Kidney tubule cell (primary cell): ENCODE measurements at regions not wholly inside any gene's neighbourhood (a gene's known extent, or its start where the extent isn't known, plus 50 kb on each side); places are given as distances from the start of the nearest gene placed in this dataset.
"Not testable (repeated sequence)": the region's sequence is repeated elsewhere in the genome, so short reads cannot be mapped to it uniquely, and the experiment has no call there.

Experiments
- DNase-seq: peaks from one replicate; pipeline ENCODE4 v3.0.0-alpha.2; 2018; ENCODE audit warnings: low spot score

GRCh38 chr9:108039012-108039411, 549.4 kb upstream of the KLF4 start:
- DNase-seq, result no peak

DNA sequence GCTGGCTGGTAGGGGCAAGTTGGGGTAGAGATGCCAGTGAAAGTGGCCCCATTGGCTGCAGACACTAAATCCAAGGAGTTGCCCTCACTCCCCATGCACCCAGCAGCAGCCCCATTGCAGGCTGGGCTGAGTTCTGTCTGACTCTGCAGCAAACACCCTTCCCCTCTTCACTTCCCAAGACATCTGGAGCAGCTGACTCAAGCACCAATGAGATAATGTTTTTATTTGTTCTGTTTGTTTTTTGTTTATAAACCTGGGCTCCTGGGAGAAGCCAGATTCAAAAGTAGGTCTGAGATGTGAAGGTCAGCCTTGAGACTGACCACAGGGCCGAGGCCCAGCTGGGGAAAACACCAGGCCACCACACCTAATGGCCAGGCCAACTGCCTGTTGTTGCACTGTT, 545.9 kb upstream of the KLF4 start:
- DNase-seq, result no peak

DNA sequence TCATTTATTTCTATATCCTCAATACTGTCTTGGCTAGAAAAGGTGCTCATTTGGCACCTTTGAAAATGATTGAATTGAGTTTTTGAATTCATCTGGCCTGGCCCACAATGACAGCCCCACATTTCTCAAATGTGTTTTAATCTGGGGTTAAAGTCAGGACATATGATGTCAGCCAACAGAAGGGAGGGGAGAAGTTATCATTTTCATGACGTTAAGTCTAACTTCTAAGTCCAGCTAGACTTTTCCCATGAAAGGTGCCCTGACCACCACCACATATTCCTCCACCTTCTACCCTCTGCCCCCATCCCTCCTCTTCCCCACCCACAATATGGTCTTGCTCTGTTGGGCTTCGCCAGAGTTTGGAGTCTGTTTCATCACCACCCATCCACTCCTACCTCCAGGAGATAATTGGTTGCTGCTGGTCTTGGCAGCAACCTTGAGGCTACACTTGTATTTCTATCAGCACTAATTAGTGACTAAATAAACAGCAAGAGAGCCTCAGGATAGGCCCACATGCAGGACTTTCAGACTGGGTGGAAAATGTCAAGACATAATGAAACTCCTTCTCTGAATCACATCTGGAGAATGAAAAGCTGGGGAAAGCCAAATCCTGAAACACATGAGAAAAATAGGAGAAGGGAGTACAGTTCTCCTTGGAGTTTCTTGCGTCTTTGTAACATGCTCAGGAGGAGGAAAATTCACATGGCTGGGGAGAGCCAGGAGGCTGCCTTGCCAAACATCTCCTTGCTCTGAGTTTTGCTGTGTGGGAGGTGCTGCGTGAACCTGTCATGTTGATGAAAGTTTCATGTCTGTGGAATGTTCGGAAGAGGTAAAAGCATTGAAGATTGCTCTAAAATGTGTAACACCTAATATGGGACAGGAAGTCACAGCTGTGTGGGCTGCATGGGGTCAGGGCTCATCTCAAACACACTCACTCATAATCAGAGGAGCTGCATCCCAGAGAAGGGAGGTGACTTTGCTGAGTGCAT, 544.7 kb upstream of the KLF4 start:
- peak; percentile 43 for DNase-seq

GRCh38 chr9:108032079-108032478, 542.5 kb upstream of the KLF4 start:
- not testable (repeated sequence) for DNase-seq

DNA sequence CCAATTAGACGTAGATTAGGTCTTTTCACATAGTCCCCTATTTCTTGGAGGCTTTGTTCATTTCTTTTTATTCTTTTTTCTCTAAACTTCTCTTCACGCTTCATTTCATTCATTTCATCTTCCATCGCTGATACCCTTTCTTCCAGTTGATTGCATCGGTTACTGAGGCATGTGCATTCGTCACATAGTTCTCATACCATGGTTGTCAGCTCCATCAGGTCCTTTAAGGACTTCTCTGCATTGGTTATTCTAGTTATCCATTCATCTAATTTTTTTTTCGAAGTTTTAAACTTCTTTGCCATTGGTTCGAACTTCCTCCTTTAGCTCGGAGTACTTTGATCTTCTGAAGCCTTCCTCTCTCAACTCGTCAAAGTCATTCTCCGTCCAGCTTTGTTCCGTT, 541.7 kb upstream of the KLF4 start:
- DNase-seq, result peak; percentile 51

DNA sequence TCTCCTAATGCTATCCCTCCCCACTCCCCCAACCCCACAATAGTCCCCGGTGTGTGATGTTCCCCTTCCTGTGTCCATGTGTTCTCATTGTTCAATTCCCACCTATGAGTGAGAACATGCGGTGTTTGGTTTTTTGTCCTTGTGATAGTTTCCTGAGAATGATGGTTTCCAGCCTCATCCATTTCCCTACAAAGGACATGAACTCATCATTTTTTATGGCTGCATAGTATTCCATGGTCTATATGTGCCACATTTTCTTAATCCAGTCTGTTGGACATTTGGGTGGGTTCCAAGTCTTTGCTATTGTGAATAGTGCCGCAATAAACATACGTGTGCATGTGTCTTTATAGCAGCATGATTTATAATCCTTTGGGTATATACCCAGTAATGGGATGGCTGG, 537.1 kb upstream of the KLF4 start:
- DNase-seq, result not testable (repeated sequence)

- no peak for DNase-seq
These were observed 535.0 kb upstream of the KLF4 start for GRCh38 chr9:108024604-108025003.

- DNase-seq, result peak; percentile 81
These were observed 532.8 kb upstream of the KLF4 start for GRCh38 chr9:108022246-108022935.

GRCh38 chr9:108021096-108021710, 531.6 kb upstream of the KLF4 start:
- peak; percentile 31 for DNase-seq

DNA sequence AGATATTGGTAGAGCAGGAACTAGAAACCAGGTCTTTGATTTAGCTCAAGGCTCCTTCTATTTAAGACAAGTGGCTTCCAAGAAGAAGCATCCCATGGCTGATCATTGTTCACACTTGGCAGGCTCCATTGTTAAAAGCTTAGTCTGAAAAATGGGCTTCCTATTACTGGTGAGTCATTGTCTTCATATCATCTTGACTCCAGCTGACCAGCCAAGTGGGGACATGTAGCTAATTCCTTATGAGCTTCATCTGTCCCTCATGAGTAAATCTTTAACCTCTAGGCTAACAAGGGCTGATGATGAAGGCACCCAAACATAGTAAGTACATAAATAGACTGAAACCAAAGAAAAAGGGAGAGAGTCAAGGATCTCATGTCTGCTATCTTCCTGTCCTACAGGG, 530.3 kb upstream of the KLF4 start:
- DNase-seq, result peak; percentile 94

DNA sequence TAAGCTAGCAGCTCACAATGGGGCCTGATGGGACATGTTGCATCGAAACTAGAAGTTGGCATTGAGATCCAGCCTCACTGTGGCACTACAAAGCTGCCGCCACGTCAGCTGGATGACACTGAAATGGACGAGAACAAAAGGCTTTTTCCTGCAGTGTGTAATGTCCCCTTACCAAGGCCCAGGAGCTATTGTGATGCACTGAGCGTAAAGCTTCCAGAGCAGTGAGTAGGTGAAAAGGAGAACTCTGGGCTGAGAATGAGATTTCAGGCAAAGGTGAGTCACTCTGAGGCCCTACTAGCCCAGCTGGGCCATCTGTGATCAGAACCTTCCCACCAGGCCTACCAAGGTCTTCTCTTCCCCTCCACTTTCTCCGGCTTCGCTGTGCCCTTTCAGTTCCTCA, 528.1 kb upstream of the KLF4 start:
- DNase-seq, result no peak

- DNase-seq, result no peak
These were observed 526.9 kb upstream of the KLF4 start for GRCh38 chr9:108016446-108016845.

GRCh38 chr9:108015690-108016089, 526.1 kb upstream of the KLF4 start:
- no peak for DNase-seq

- DNase-seq, result no peak
These were observed 524.8 kb upstream of the KLF4 start for GRCh38 chr9:108014353-108014752.

GRCh38 chr9:108012886-108013665, 523.5 kb upstream of the KLF4 start:
- no peak for DNase-seq

- no peak for DNase-seq
These were observed 522.8 kb upstream of the KLF4 start for GRCh38 chr9:108012405-108012804.

GRCh38 chr9:108003526-108003925, 514.0 kb upstream of the KLF4 start:
- DNase-seq, result no peak

- no peak for DNase-seq
These were observed 512.9 kb upstream of the KLF4 start for GRCh38 chr9:108002371-108002956.

DNA sequence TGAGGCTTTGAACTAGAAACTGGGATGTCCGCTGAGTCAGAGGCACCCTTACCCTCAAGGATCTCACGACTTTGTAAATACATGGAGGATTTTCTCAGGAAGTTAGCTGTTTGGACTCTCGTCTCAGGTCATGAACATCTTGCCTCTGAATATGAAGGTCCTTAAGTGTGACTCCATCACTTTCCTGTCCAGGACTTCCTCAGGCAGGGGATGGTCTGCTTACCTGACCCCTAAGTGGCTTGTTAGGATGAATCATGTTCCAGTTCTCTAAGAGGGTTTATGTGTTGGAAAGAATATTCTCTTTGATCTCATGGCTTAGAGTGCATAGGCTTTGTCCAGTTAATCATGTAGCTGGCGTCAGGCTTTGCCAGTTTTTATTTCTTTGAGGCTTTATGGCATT, 511.7 kb upstream of the KLF4 start:
- peak; percentile 45 for DNase-seq

DNA sequence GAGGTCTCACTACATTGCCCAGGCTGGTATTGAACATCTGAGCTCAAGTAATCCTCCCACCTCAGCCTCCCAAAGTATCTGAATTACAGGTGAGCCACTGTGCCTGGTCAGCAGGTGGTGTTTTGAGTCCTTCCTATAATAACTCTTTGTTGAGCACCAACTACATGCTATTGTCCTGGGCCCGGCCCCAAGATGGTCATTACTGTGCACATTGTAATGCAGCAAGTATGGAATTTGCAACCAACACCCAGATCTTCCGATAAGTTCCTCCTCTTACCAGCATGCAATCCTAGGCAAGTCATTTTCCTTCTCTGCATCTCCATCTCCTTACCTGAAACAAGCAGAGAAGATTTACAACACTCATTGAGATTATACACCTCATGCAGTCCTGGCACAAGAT, 510.3 kb upstream of the KLF4 start:
- peak; percentile 23 for DNase-seq

DNA sequence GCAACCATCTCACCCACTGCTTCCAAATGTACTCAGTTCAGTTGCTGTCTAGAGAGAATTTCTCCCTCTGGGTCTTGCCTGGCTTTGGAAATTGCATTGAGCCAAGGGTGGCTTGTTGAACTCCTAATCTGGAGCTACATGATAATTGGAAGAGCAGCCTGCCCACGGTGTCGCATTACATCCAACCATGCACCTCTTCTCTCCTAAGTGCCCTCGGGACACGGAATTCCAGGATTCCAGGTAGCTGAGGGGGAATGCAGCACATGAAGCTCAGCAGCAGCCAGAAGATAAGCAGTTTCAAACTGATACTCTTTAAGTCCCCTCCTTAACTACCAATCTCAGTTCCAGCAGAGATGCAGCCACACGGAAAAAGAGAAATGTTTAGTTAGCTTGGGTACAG, 509.4 kb upstream of the KLF4 start:
- DNase-seq, result no peak

DNA sequence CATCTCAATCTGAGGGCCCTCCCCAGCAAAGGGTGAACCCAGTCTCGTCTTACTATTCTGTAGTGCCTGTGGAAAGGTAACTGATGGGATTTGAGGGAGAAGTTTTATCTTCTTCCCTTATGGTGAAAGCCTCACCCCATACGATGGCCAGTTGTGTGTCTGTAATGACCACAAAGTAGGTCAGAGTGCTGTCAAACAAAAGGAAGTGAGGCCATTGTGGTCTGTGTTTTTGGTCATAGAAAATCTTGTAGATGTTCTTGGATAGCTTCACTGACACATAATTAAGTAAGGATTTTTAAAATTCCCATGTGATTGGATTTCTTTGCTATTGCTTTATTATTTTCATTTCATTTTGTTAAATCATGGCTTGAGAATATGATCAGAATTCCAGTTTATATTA, 505.1 kb upstream of the KLF4 start:
- DNase-seq, result no peak
